GM23338 (cell line): ENCODE measurements at regions not wholly inside any gene's neighbourhood (a gene's known extent, or its start where the extent isn't known, plus 50 kb on each side); places are given as distances from the start of the nearest gene placed in this dataset.

Experiments
- ATAC-seq: fragments of 200-7000 bp; cut with Tn5 transposase; 3 replicates; pipeline ENCODE4 v1.9.1; 2020
- DNase-seq: peaks from one replicate; pipeline ENCODE4 v3.0.0-alpha.2; 2015; ENCODE audit warnings: low spot score
- H2AFZ ChIP-seq: fragments of 200-600 bp; sonication (generic); 2 replicates; pipeline ENCODE4 v1.8.0; 2016; ENCODE audit warnings: antibody characterized with exemption, mild to moderate bottlenecking, moderate library complexity
- H3F3A ChIP-seq: fragments of 200-600 bp; sonication (generic); replicated peaks from 2 replicates; pipeline ENCODE4 v1.8.0; 2017; ENCODE audit warnings: antibody characterized with exemption, mixed run types, low read depth
- H3K27ac ChIP-seq: fragments of 200-600 bp; sonication (generic); 2 replicates; pipeline ENCODE4 v1.6.1; 2016; ENCODE audit warnings: low read depth
- H3K27me3 ChIP-seq: fragments of 200-600 bp; sonication (generic); 2 replicates; pipeline ENCODE4 v1.8.0; 2016; ENCODE audit warnings: mild to moderate bottlenecking, mixed run types, moderate library complexity; ENCODE audit not compliant: insufficient read depth
- H3K36me3 ChIP-seq: fragments of 200-600 bp; sonication (generic); 2 replicates; pipeline ENCODE4 v1.8.0; 2016; ENCODE audit warnings: mild to moderate bottlenecking; ENCODE audit not compliant: insufficient read depth
- H3K4me1 ChIP-seq: fragments of 200-600 bp; sonication (generic); 2 replicates; pipeline ENCODE4 v1.8.0; 2016; ENCODE audit warnings: mild to moderate bottlenecking, moderate library complexity; ENCODE audit not compliant: insufficient read depth
- H3K4me2 ChIP-seq: fragments of 200-600 bp; sonication (generic); 2 replicates; pipeline ENCODE4 v1.7.1; 2017; ENCODE audit warnings: mixed run types
- H3K4me3 ChIP-seq: fragments of 200-600 bp; sonication (generic); 2 replicates; pipeline ENCODE4 v1.6.1; 2016; ENCODE audit warnings: mixed run types
- H3K79me2 ChIP-seq: fragments of 200-600 bp; sonication (generic); replicated peaks from 2 replicates; pipeline ENCODE4 v1.8.0; 2017; ENCODE audit warnings: mild to moderate bottlenecking; ENCODE audit not compliant: insufficient read depth
- H3K9me2 ChIP-seq: fragments of 200-600 bp; sonication (generic); 2 replicates; pipeline ENCODE4 v1.8.0; 2017; ENCODE audit not compliant: insufficient read depth
- H4K20me1 ChIP-seq: fragments of 200-600 bp; sonication (generic); replicated peaks from 2 replicates; pipeline ENCODE4 v1.8.0; 2017; ENCODE audit warnings: mild to moderate bottlenecking; ENCODE audit not compliant: insufficient read depth
- H3K27ac Mint-ChIP-seq: 2 replicates; pipeline ENCODE4 v1.8.0; 2020; ENCODE audit warnings: inconsistent platforms, mild to moderate bottlenecking, moderate library complexity, mixed read lengths
- H3K27me3 Mint-ChIP-seq: 3 replicates; pipeline ENCODE4 v1.8.0; 2022; ENCODE audit warnings: low read depth, mild to moderate bottlenecking, moderate library complexity, mixed read lengths, inconsistent platforms; ENCODE audit not compliant: insufficient read depth, poor library complexity
- H3K36me3 Mint-ChIP-seq: 3 replicates; pipeline ENCODE4 v1.8.0; 2021; ENCODE audit warnings: low read depth, mild to moderate bottlenecking, inconsistent platforms, moderate library complexity, mixed read lengths
- H3K4me1 Mint-ChIP-seq: 3 replicates; pipeline ENCODE4 v1.8.0; 2020; ENCODE audit warnings: mild to moderate bottlenecking, inconsistent platforms, mixed read lengths
- H3K4me3 Mint-ChIP-seq: 3 replicates; pipeline ENCODE4 v1.8.0; 2021; ENCODE audit warnings: moderate library complexity, mild to moderate bottlenecking, inconsistent platforms, mixed read lengths
- H3K9me3 Mint-ChIP-seq: 3 replicates; pipeline ENCODE4 v1.8.0; 2020; ENCODE audit warnings: moderate library complexity, mild to moderate bottlenecking, inconsistent platforms, mixed read lengths
- CREB1 ChIP-seq: fragments of 250-450 bp; sonication (Bioruptor Pico); IDR thresholded peaks from 2 replicates; pipeline ENCODE4 v1.5.0; 2020; ENCODE audit warnings: low read depth, mild to moderate bottlenecking, moderate library complexity
- EZH2 ChIP-seq: fragments of 200-600 bp; sonication (generic); IDR thresholded peaks from one replicate; pipeline ENCODE4 v1.8.0; 2017; ENCODE audit warnings: antibody characterized with exemption, mild to moderate bottlenecking, low read depth; ENCODE audit not compliant: unreplicated experiment
- EZH2phosphoT487 ChIP-seq: fragments of 200-600 bp; sonication (generic); IDR thresholded peaks from one replicate; pipeline ENCODE4 v1.8.1; 2018; ENCODE audit warnings: antibody characterized with exemption; ENCODE audit not compliant: unreplicated experiment
- JUNB ChIP-seq: IDR thresholded peaks from one replicate; pipeline ENCODE4 v1.6.1; 2016; ENCODE audit warnings: antibody characterized with exemption; ENCODE audit not compliant: unreplicated experiment
- NANOG ChIP-seq: IDR thresholded peaks from 2 replicates; pipeline ENCODE4 v1.6.1; 2016; ENCODE audit warnings: antibody characterized with exemption, borderline replicate concordance
- POLR2AphosphoS5 ChIP-seq: IDR thresholded peaks from 2 replicates; pipeline ENCODE4 v1.6.1; 2016; ENCODE audit warnings: antibody characterized with exemption, low read depth
- STAT1 ChIP-seq: IDR thresholded peaks from one replicate; pipeline ENCODE4 v1.6.1; 2016; ENCODE audit warnings: antibody characterized with exemption; ENCODE audit not compliant: unreplicated experiment
- ZNF114 ChIP-seq: fragments of 250-450 bp; sonication (Bioruptor Pico); IDR thresholded peaks from 2 replicates; pipeline ENCODE4 v1.5.0; 2020; ENCODE audit warnings: mild to moderate bottlenecking, moderate library complexity
- TF ChIP-seq, protein P1 (sequence below): fragments of 250-450 bp; sonication (Bioruptor Pico); IDR thresholded peaks from 2 replicates; pipeline ENCODE4 v1.5.0; 2020; ENCODE audit warnings: mild to moderate bottlenecking, moderate library complexity
- TF ChIP-seq, protein P2 (sequence below): IDR thresholded peaks from one replicate; pipeline ENCODE4 v1.6.1; 2018; ENCODE audit warnings: antibody characterized with exemption; ENCODE audit not compliant: unreplicated experiment
- TF ChIP-seq, protein P3 (sequence below): IDR thresholded peaks from 2 replicates; pipeline ENCODE4 v1.6.1; 2016; ENCODE audit warnings: antibody characterized with exemption
- TF ChIP-seq, protein P4 (sequence below), 2 experiments: fragments of 200-600 bp in 1 of 2; sonication (generic) in 1 of 2; conservative IDR thresholded peaks; 2 replicates each; pipeline versions ENCODE4 v1.5.1 to v1.6.1; 2016 to 2017; ENCODE audit warnings: antibody characterized with exemption in 2 of 2, low read depth in 2 of 2, mild to moderate bottlenecking in 2 of 2, moderate library complexity in 1 of 2

DNA sequence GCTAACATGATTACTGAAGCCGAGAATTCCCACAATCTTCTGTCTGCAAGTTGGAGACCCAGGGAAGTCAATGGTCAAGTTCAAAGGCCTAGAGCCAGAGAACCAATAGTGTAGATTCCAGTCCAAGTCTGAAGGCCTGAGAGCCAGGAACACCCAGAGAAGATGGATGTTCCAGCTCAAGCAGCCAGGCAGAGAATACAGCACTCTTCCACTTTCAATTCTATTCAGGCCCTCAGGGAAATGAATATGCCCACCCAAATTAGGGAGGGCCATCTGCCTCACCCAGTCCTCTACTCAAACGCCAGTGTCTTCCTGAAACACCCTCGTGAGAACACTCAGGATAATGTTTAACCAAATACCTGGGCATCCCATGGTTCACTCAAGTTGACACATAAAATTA is 123.5 kb downstream of the THBS2 start:
- DNase-seq, result no peak
- no peaks in the 10 kb centered on the region for H3K4me1 ChIP-seq
- no peaks in the 10 kb centered on the region; the same call in 1 of the 3 replicates for H3K9me3 Mint-ChIP-seq

More for the DNA sequence above, 123.5 kb downstream of the THBS2 start:
- Histone ChIP-seq H3F3A (no peaks in the 10 kb centered on the region), H3K4me2 (no peak overlapping the region), H3K27me3 (no peaks in the 10 kb centered on the region), H4K20me1 (no peaks in the 10 kb centered on the region), H3K4me3 (no peak overlapping the region), H3K9me2 (no peaks in the 10 kb centered on the region; the same call in 1 of the 2 replicates), H3K36me3 (no peaks in the 10 kb centered on the region), H2AFZ (no peak overlapping the region), H3K27ac (no peak overlapping the region), H3K79me2 (no peaks in the 10 kb centered on the region)
- Mint-ChIP-seq H3K27ac (no peak overlapping the region), H3K36me3 (peaks cover 3% of the 10 kb centered on the region; the same call in 2 of the 3 replicates), H3K27me3 (peaks cover 7% of the 10 kb centered on the region), H3K4me1 (peaks cover 9% of the 10 kb centered on the region; the same call in 2 of the 3 replicates), H3K4me3 (no peak overlapping the region)
- no peak for ATAC-seq
- TF ChIP-seq, protein P1, sequence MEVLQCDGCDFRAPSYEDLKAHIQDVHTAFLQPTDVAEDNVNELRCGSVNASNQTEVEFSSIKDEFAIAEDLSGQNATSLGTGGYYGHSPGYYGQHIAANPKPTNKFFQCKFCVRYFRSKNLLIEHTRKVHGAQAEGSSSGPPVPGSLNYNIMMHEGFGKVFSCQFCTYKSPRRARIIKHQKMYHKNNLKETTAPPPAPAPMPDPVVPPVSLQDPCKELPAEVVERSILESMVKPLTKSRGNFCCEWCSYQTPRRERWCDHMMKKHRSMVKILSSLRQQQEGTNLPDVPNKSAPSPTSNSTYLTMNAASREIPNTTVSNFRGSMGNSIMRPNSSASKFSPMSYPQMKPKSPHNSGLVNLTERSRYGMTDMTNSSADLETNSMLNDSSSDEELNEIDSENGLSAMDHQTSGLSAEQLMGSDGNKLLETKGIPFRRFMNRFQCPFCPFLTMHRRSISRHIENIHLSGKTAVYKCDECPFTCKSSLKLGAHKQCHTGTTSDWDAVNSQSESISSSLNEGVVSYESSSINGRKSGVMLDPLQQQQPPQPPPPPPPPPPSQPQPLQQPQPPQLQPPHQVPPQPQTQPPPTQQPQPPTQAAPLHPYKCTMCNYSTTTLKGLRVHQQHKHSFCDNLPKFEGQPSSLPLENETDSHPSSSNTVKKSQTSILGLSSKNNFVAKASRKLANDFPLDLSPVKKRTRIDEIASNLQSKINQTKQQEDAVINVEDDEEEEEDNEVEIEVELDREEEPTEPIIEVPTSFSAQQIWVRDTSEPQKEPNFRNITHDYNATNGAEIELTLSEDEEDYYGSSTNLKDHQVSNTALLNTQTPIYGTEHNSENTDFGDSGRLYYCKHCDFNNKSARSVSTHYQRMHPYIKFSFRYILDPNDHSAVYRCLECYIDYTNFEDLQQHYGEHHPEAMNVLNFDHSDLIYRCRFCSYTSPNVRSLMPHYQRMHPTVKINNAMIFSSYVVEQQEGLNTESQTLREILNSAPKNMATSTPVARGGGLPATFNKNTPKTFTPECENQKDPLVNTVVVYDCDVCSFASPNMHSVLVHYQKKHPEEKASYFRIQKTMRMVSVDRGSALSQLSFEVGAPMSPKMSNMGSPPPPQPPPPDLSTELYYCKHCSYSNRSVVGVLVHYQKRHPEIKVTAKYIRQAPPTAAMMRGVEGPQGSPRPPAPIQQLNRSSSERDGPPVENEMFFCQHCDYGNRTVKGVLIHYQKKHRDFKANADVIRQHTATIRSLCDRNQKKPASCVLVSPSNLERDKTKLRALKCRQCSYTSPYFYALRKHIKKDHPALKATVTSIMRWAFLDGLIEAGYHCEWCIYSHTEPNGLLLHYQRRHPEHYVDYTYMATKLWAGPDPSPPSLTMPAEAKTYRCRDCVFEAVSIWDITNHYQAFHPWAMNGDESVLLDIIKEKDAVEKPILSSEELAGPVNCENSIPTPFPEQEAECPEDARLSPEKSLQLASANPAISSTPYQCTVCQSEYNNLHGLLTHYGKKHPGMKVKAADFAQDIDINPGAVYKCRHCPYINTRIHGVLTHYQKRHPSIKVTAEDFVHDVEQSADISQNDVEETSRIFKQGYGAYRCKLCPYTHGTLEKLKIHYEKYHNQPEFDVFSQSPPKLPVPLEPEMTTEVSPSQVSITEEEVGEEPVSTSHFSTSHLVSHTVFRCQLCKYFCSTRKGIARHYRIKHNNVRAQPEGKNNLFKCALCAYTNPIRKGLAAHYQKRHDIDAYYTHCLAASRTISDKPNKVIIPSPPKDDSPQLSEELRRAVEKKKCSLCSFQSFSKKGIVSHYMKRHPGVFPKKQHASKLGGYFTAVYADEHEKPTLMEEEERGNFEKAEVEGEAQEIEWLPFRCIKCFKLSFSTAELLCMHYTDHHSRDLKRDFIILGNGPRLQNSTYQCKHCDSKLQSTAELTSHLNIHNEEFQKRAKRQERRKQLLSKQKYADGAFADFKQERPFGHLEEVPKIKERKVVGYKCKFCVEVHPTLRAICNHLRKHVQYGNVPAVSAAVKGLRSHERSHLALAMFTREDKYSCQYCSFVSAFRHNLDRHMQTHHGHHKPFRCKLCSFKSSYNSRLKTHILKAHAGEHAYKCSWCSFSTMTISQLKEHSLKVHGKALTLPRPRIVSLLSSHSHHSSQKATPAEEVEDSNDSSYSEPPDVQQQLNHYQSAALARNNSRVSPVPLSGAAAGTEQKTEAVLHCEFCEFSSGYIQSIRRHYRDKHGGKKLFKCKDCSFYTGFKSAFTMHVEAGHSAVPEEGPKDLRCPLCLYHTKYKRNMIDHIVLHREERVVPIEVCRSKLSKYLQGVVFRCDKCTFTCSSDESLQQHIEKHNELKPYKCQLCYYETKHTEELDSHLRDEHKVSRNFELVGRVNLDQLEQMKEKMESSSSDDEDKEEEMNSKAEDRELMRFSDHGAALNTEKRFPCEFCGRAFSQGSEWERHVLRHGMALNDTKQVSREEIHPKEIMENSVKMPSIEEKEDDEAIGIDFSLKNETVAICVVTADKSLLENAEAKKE, result no peak
- TF ChIP-seq EZH2phosphoT487, result no peak
- no peak for TF ChIP-seq EZH2
- no peak for TF ChIP-seq POLR2AphosphoS5
- TF ChIP-seq ZNF114 (CRISPR knock-in tag), result no peak
- TF ChIP-seq, protein P2, sequence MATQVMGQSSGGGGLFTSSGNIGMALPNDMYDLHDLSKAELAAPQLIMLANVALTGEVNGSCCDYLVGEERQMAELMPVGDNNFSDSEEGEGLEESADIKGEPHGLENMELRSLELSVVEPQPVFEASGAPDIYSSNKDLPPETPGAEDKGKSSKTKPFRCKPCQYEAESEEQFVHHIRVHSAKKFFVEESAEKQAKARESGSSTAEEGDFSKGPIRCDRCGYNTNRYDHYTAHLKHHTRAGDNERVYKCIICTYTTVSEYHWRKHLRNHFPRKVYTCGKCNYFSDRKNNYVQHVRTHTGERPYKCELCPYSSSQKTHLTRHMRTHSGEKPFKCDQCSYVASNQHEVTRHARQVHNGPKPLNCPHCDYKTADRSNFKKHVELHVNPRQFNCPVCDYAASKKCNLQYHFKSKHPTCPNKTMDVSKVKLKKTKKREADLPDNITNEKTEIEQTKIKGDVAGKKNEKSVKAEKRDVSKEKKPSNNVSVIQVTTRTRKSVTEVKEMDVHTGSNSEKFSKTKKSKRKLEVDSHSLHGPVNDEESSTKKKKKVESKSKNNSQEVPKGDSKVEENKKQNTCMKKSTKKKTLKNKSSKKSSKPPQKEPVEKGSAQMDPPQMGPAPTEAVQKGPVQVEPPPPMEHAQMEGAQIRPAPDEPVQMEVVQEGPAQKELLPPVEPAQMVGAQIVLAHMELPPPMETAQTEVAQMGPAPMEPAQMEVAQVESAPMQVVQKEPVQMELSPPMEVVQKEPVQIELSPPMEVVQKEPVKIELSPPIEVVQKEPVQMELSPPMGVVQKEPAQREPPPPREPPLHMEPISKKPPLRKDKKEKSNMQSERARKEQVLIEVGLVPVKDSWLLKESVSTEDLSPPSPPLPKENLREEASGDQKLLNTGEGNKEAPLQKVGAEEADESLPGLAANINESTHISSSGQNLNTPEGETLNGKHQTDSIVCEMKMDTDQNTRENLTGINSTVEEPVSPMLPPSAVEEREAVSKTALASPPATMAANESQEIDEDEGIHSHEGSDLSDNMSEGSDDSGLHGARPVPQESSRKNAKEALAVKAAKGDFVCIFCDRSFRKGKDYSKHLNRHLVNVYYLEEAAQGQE, result no peak
- TF ChIP-seq JUNB, result no peak
- no peak for TF ChIP-seq NANOG
- TF ChIP-seq, protein P3, sequence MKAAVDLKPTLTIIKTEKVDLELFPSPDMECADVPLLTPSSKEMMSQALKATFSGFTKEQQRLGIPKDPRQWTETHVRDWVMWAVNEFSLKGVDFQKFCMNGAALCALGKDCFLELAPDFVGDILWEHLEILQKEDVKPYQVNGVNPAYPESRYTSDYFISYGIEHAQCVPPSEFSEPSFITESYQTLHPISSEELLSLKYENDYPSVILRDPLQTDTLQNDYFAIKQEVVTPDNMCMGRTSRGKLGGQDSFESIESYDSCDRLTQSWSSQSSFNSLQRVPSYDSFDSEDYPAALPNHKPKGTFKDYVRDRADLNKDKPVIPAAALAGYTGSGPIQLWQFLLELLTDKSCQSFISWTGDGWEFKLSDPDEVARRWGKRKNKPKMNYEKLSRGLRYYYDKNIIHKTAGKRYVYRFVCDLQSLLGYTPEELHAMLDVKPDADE, result no peak
- no peak for TF ChIP-seq STAT1
- no peak for TF ChIP-seq CREB1 (CRISPR knock-in tag)
- TF ChIP-seq, protein P4, sequence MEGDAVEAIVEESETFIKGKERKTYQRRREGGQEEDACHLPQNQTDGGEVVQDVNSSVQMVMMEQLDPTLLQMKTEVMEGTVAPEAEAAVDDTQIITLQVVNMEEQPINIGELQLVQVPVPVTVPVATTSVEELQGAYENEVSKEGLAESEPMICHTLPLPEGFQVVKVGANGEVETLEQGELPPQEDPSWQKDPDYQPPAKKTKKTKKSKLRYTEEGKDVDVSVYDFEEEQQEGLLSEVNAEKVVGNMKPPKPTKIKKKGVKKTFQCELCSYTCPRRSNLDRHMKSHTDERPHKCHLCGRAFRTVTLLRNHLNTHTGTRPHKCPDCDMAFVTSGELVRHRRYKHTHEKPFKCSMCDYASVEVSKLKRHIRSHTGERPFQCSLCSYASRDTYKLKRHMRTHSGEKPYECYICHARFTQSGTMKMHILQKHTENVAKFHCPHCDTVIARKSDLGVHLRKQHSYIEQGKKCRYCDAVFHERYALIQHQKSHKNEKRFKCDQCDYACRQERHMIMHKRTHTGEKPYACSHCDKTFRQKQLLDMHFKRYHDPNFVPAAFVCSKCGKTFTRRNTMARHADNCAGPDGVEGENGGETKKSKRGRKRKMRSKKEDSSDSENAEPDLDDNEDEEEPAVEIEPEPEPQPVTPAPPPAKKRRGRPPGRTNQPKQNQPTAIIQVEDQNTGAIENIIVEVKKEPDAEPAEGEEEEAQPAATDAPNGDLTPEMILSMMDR (conservative IDR thresholded peaks at IDR 0.05; ENCODE audit: low read depth in 2 of 2), result no peak
